Neural progenitor cell (in vitro differentiated cells): ENCODE measurements at regions not wholly inside any gene's neighbourhood (a gene's known extent, or its start where the extent isn't known, plus 50 kb on each side); places are given as distances from the start of the nearest gene placed in this dataset.

Experiments
- DNase-seq: peaks from one replicate; pipeline ENCODE4 v3.0.0-alpha.2; 2016; ENCODE audit warnings: low spot score
- H2AFZ ChIP-seq: fragments of 200-600 bp; sonication (generic); replicated peaks from 2 replicates; pipeline ENCODE4 v1.6.1; 2016; ENCODE audit warnings: antibody characterized with exemption
- H3F3A ChIP-seq: fragments of 200-600 bp; sonication (generic); 2 replicates; pipeline ENCODE4 v1.6.1; 2016; ENCODE audit warnings: antibody characterized with exemption, low read depth
- H3K27ac ChIP-seq: fragments of 200-600 bp; sonication (generic); 2 replicates; pipeline ENCODE4 v1.5.1; 2016; ENCODE audit warnings: mild to moderate bottlenecking
- H3K27me3 ChIP-seq: fragments of 200-600 bp; sonication (generic); 2 replicates; pipeline ENCODE4 v1.6.1; 2016; ENCODE audit warnings: mild to moderate bottlenecking, moderate library complexity
- H3K36me3 ChIP-seq: fragments of 200-600 bp; sonication (generic); 2 replicates; pipeline ENCODE4 v1.5.1; 2016
- H3K4me1 ChIP-seq: fragments of 200-600 bp; sonication (generic); 2 replicates; pipeline ENCODE4 v1.6.1; 2016; ENCODE audit warnings: mixed run types
- H3K4me2 ChIP-seq: fragments of 200-600 bp; sonication (generic); 2 replicates; pipeline ENCODE4 v1.6.1; 2016
- H3K4me3 ChIP-seq: fragments of 200-600 bp; sonication (generic); 2 replicates; pipeline ENCODE4 v1.5.1; 2016
- H3K79me2 ChIP-seq: fragments of 200-600 bp; sonication (generic); 2 replicates; pipeline ENCODE4 v1.6.1; 2016; ENCODE audit warnings: low read depth
- H3K9ac ChIP-seq: fragments of 200-600 bp; sonication (generic); 2 replicates; pipeline ENCODE4 v1.6.1; 2016
- H3K9me3 ChIP-seq: fragments of 200-600 bp; sonication (generic); 2 replicates; pipeline ENCODE4 v1.5.1; 2016; ENCODE audit warnings: low read depth
- H4K20me1 ChIP-seq: fragments of 200-600 bp; sonication (generic); 2 replicates; pipeline ENCODE4 v1.6.1; 2016; ENCODE audit warnings: low read depth
- H3K27ac Mint-ChIP-seq: 3 replicates; pipeline ENCODE4 v1.8.0; 2021; ENCODE audit warnings: mixed read lengths
- H3K27me3 Mint-ChIP-seq: 2 replicates; pipeline ENCODE4 v1.8.0; 2022; ENCODE audit warnings: low read depth, mild to moderate bottlenecking, inconsistent platforms, moderate library complexity, mixed read lengths; ENCODE audit not compliant: insufficient read depth
- H3K36me3 Mint-ChIP-seq: 3 replicates; pipeline ENCODE4 v1.8.0; 2021; ENCODE audit warnings: mixed read lengths
- H3K4me1 Mint-ChIP-seq: 3 replicates; pipeline ENCODE4 v1.8.0; 2021; ENCODE audit warnings: mixed read lengths
- H3K4me3 Mint-ChIP-seq: 3 replicates; pipeline ENCODE4 v1.8.0; 2021; ENCODE audit warnings: mild to moderate bottlenecking, moderate library complexity, mixed read lengths
- H3K9me3 Mint-ChIP-seq: 3 replicates; pipeline ENCODE4 v1.8.0; 2020; ENCODE audit warnings: mixed read lengths
- CTCF ChIP-seq: fragments of 200-600 bp; sonication (generic); IDR thresholded peaks from 2 replicates; pipeline ENCODE4 v1.5.1; 2017; ENCODE audit warnings: antibody characterized with exemption, mild to moderate bottlenecking
- EZH2 ChIP-seq: fragments of 200-600 bp; sonication (generic); IDR thresholded peaks from 2 replicates; pipeline ENCODE4 v1.6.1; 2017; ENCODE audit warnings: antibody characterized with exemption, mild to moderate bottlenecking, moderate library complexity
- EZH2phosphoT487 ChIP-seq: fragments of 200-600 bp; sonication (generic); IDR thresholded peaks from 2 replicates; pipeline ENCODE4 v1.6.1; 2017; ENCODE audit warnings: antibody characterized with exemption

DNA sequence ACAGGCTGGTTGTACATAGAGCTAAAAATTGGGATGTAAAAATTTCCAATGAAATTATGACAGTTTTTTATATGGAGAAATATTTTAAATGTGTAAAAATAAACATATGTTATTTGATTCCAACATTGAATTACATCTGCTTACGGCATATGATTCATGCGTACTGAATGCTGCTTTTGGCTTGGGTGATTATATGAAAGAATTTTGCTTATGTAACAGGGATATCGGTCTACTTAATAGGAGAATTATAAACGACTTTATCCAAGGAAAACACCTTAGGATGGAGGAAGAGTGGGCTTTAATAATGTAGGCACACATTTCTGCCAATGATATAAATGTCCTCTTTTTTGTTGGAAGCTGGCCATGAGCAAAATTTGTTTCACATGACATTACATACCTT is 197.3 kb upstream of the GOT2 start:
- H3K9ac ChIP-seq: no peak overlapping the region
- H4K20me1 ChIP-seq: no peaks in the 10 kb centered on the region
- H3K4me2 ChIP-seq: no peak overlapping the region
- no peak overlapping the region for H3K27ac ChIP-seq
- peaks cover 4% of the 10 kb centered on the region for H3K9me3 Mint-ChIP-seq
- TF ChIP-seq CTCF (no peak), EZH2 (no peak), EZH2phosphoT487 (no peak)
- H3K27me3 Mint-ChIP-seq: no peaks in the 10 kb centered on the region
- H3K4me1 Mint-ChIP-seq: no peaks in the 10 kb centered on the region
- no peaks in the 10 kb centered on the region for H3K36me3 Mint-ChIP-seq
- no peak overlapping the region for H3K27ac Mint-ChIP-seq
- no peak overlapping the region for H2AFZ ChIP-seq
- H3K79me2 ChIP-seq: no peaks in the 10 kb centered on the region
- DNase-seq: no peak
- no peaks in the 10 kb centered on the region for H3K36me3 ChIP-seq
- H3K4me3 Mint-ChIP-seq: no peak overlapping the region
- no peak overlapping the region for H3K4me3 ChIP-seq
- H3K4me1 ChIP-seq: no peaks in the 10 kb centered on the region
- no peaks in the 10 kb centered on the region for H3K27me3 ChIP-seq
- H3F3A ChIP-seq: no peaks in the 10 kb centered on the region
- no peaks in the 10 kb centered on the region for H3K9me3 ChIP-seq

- Mint-ChIP-seq H3K36me3 (no peaks in the 10 kb centered on the region), H3K27ac (no peak overlapping the region), H3K4me1 (peaks cover 6% of the 10 kb centered on the region), H3K9me3 (peaks cover 7% of the 10 kb centered on the region), H3K27me3 (no peaks in the 10 kb centered on the region), H3K4me3 (no peak overlapping the region)
- Histone ChIP-seq H3K79me2 (no peaks in the 10 kb centered on the region), H3K27ac (no peak overlapping the region), H2AFZ (no peak overlapping the region), H3K27me3 (no peaks in the 10 kb centered on the region), H3F3A (no peaks in the 10 kb centered on the region), H4K20me1 (no peaks in the 10 kb centered on the region), H3K4me3 (no peak overlapping the region), H3K4me1 (peaks cover 7% of the 10 kb centered on the region), H3K9me3 (no peaks in the 10 kb centered on the region), H3K9ac (no peak overlapping the region), H3K36me3 (no peaks in the 10 kb centered on the region), H3K4me2 (no peak overlapping the region)
- TF ChIP-seq EZH2 (no peak), EZH2phosphoT487 (no peak), CTCF (no peak)
- no peak for DNase-seq
Measured at GRCh38 chr16:58923094-58923493, 189.0 kb upstream of the GOT2 start.

DNA sequence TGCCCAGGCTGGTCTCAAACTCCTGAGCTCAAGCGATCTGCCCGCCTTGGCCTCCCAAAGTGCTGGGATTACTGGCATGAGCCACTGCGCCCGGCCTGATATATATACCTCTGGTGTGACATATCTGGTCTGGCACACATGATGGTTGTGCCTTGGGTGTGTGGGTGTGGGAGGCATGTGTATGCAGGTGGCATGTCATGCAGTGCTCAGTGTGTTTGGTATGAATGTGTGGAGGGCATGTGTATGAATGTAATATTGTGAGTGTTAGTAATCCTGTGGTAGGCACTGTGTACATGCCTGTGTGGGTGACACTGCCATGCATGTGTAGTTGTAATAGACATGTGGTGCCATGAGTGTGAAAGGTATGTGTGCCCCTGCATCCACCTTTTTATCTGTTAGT is 179.3 kb upstream of the GOT2 start:
- Histone ChIP-seq H4K20me1 (no peaks in the 10 kb centered on the region), H3K9ac (no peak overlapping the region), H3K79me2 (no peaks in the 10 kb centered on the region), H2AFZ (no peak overlapping the region), H3K27me3 (no peaks in the 10 kb centered on the region), H3K4me1 (no peaks in the 10 kb centered on the region), H3K4me3 (no peak overlapping the region), H3K27ac (no peak overlapping the region), H3K9me3 (no peaks in the 10 kb centered on the region), H3K4me2 (no peak overlapping the region), H3F3A (no peaks in the 10 kb centered on the region), H3K36me3 (no peaks in the 10 kb centered on the region)
- Mint-ChIP-seq H3K4me1 (no peaks in the 10 kb centered on the region), H3K27ac (no peak overlapping the region), H3K36me3 (no peaks in the 10 kb centered on the region), H3K4me3 (no peak overlapping the region), H3K9me3 (peaks cover 19% of the 10 kb centered on the region), H3K27me3 (no peaks in the 10 kb centered on the region)
- TF ChIP-seq CTCF: no peak
- no peak for TF ChIP-seq EZH2
- TF ChIP-seq EZH2phosphoT487: no peak
- no peak for DNase-seq

- no peak overlapping the region for H3K4me3 Mint-ChIP-seq
- peaks cover 18% of the 10 kb centered on the region for H3K9me3 Mint-ChIP-seq
Measured at GRCh38 chr16:58912571-58912970, 178.5 kb upstream of the GOT2 start.

More at GRCh38 chr16:58912571-58912970, 178.5 kb upstream of the GOT2 start:
- Histone ChIP-seq H3K79me2 (no peaks in the 10 kb centered on the region), H3K4me2 (no peak overlapping the region), H4K20me1 (no peaks in the 10 kb centered on the region), H3K27ac (no peak overlapping the region), H3K4me3 (no peak overlapping the region), H3F3A (no peaks in the 10 kb centered on the region), H3K9me3 (no peaks in the 10 kb centered on the region), H3K27me3 (no peaks in the 10 kb centered on the region), H3K4me1 (no peaks in the 10 kb centered on the region), H3K36me3 (no peaks in the 10 kb centered on the region), H2AFZ (no peak overlapping the region), H3K9ac (no peak overlapping the region)
- Mint-ChIP-seq H3K27me3 (no peaks in the 10 kb centered on the region), H3K4me1 (no peaks in the 10 kb centered on the region), H3K27ac (no peak overlapping the region), H3K36me3 (no peaks in the 10 kb centered on the region)
- no peak for DNase-seq
- TF ChIP-seq EZH2phosphoT487 (no peak), CTCF (no peak), EZH2 (no peak)
